ENCODE measurements at regions not wholly inside any gene's neighbourhood (a gene's known extent, or its start where the extent isn't known, plus 50 kb on each side); places are given as distances from the start of the nearest gene placed in this dataset.

DNA sequence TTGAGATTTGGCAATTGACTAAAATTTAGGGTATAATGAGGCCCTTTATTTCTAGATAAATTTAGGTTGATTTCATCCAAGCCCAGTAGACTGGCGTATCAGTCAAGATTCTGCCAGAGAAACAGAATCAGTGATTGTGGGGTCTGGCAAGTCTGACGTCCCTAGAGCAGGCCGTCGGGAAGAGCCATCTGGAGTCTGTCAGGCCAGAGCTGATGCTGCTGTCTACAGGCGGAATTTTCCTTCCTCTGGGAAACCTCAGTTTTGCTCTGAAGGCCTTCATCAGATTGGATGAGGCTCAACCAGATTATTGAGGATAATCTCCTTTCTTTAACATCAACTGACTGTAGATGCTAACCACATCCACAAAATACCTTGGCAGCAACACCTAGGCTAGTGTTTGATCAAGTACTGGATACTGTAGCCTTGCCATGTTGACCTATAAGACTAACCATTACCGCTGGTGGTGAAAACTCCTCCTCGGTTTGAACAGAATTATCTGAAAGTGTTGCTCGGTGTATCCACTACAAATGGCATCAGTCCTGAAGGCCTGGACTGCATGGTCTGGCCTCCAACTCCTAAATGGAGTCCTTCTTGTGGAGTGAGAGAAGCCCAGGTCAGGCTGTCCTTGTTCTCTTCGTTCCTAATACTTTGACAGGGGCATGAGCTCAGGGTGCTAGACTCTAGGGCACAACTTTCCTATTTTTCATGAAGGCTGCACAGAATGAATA is 83.2 kb upstream of the ANKH start:
- Histone ChIP-seq H3K27me3 (ENCODE audit: control insufficient read depth, insufficient read depth, low read length) (peaks cover 2% of the 10 kb centered on the region), H2AFZ (ENCODE audit: low read length) (no peak overlapping the region), H3K36me3 (ENCODE audit: control insufficient read depth, insufficient read depth, low read length) (no peaks in the 10 kb centered on the region), H4K20me1 (ENCODE audit: control insufficient read depth, extremely low read depth, insufficient read depth, low read length) (no peaks in the 10 kb centered on the region), H3K4me1 (ENCODE audit: control insufficient read depth, extremely low read depth, insufficient read depth, low read length) (no peaks in the 10 kb centered on the region), H3K9me3 (ENCODE audit: control insufficient read depth, insufficient read depth, low read depth, low read length) (no peaks in the 10 kb centered on the region), H3K79me2 (ENCODE audit: control insufficient read depth, insufficient read depth, low read length) (no peaks in the 10 kb centered on the region), H3K9ac (ENCODE audit: insufficient read depth, low read length) (no peak overlapping the region), H3K4me3 (replicated peaks in 1 of 4; ENCODE audit: control extremely low read depth in 1 of 4, insufficient read depth in 1 of 4, low read depth in 3 of 4, low read length in 4 of 4) (no peak overlapping the region), H3K27ac (ENCODE audit: insufficient read depth, low read length) (no peak overlapping the region), H3K4me2 (ENCODE audit: extremely low read depth, insufficient read depth, low read length) (no peak overlapping the region)
- TF ChIP-seq, protein P1, sequence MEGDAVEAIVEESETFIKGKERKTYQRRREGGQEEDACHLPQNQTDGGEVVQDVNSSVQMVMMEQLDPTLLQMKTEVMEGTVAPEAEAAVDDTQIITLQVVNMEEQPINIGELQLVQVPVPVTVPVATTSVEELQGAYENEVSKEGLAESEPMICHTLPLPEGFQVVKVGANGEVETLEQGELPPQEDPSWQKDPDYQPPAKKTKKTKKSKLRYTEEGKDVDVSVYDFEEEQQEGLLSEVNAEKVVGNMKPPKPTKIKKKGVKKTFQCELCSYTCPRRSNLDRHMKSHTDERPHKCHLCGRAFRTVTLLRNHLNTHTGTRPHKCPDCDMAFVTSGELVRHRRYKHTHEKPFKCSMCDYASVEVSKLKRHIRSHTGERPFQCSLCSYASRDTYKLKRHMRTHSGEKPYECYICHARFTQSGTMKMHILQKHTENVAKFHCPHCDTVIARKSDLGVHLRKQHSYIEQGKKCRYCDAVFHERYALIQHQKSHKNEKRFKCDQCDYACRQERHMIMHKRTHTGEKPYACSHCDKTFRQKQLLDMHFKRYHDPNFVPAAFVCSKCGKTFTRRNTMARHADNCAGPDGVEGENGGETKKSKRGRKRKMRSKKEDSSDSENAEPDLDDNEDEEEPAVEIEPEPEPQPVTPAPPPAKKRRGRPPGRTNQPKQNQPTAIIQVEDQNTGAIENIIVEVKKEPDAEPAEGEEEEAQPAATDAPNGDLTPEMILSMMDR (conservative IDR thresholded peaks at IDR 0.05 in 1 of 2, IDR thresholded peaks at IDR 0.05 in 1 of 2; ENCODE audit: low read depth in 1 of 2, low read length in 2 of 2): no peak
- no peak for TF ChIP-seq EZH2 (IDR thresholded peaks at IDR 0.05; ENCODE audit: low read length, missing control alignments)
- no peak for DNase-seq (ENCODE audit: low read depth in 2 of 2)

DNA sequence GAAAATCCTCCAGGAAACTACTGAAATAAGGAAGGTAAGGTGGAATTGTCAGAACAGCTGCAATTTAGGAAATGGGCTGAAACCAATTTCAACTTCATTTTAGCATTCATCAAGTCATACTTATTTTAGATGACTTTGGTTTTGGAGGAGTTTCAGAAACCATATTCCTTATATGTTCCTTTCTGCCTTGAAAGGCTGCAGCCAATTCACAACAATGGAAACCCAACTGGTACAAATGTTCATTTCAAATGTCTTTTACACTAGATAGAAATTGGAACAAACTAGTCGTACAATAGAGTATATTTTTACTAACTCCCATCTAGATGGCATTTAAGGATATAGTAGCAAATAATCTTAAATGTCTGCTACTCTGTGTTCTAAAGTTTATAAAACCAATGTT is 82.6 kb upstream of the ANKH start:
- H3K79me2 ChIP-seq (ENCODE audit: control insufficient read depth, insufficient read depth, low read length): no peaks in the 10 kb centered on the region
- H3K27me3 ChIP-seq (ENCODE audit: control insufficient read depth, insufficient read depth, low read length): peaks cover 2% of the 10 kb centered on the region
- H3K9me3 ChIP-seq (ENCODE audit: control insufficient read depth, insufficient read depth, low read depth, low read length): no peaks in the 10 kb centered on the region
- no peak for DNase-seq (ENCODE audit: low read depth in 2 of 2)
- no peak overlapping the region for H2AFZ ChIP-seq (ENCODE audit: low read length)
- TF ChIP-seq, protein P1 (conservative IDR thresholded peaks at IDR 0.05 in 1 of 2, IDR thresholded peaks at IDR 0.05 in 1 of 2; ENCODE audit: low read depth in 1 of 2, low read length in 2 of 2): no peak
- H3K4me1 ChIP-seq (ENCODE audit: control insufficient read depth, extremely low read depth, insufficient read depth, low read length): no peaks in the 10 kb centered on the region
- H4K20me1 ChIP-seq (ENCODE audit: control insufficient read depth, extremely low read depth, insufficient read depth, low read length): no peaks in the 10 kb centered on the region
- H3K4me3 ChIP-seq (replicated peaks in 1 of 4; ENCODE audit: control extremely low read depth in 1 of 4, insufficient read depth in 1 of 4, low read depth in 3 of 4, low read length in 4 of 4): no peak overlapping the region
- H3K27ac ChIP-seq (ENCODE audit: insufficient read depth, low read length): no peak overlapping the region
- H3K36me3 ChIP-seq (ENCODE audit: control insufficient read depth, insufficient read depth, low read length): no peaks in the 10 kb centered on the region
- no peak overlapping the region for H3K4me2 ChIP-seq (ENCODE audit: extremely low read depth, insufficient read depth, low read length)
- H3K9ac ChIP-seq (ENCODE audit: insufficient read depth, low read length): no peak overlapping the region

DNA sequence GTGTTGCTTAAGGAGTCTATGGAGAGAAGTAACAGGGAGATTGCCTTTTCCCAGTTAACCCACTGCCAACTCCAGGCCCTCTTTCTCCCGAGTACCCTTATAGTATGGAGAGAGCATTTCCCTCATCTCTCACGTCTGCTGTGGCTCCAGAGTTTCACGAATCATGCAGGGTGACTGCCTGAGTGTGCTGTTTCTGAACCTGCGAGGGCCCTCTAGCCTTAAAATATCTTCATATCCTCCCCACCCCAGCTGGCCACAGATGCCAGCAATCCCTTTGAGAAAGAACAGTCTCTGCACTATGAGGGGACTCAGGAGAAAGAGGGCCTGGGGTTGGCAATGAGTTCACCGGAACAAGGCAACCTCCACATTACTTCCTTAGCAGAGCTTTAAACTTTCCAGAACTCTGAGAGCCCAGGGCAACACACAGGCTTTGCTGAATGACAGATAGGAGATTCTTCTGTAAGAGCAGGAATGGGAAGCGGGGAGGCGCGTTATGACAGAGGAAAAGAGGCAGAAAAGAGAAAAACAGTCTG is 81.6 kb upstream of the ANKH start:
- peaks cover 2% of the 10 kb centered on the region for H3K27me3 ChIP-seq (ENCODE audit: control insufficient read depth, insufficient read depth, low read length)
- no peak for DNase-seq (ENCODE audit: low read depth in 2 of 2)
- no peaks in the 10 kb centered on the region for H3K79me2 ChIP-seq (ENCODE audit: control insufficient read depth, insufficient read depth, low read length)
- H3K4me3 ChIP-seq (replicated peaks in 1 of 4; ENCODE audit: control extremely low read depth in 1 of 4, insufficient read depth in 1 of 4, low read depth in 3 of 4, low read length in 4 of 4): no peak overlapping the region
- TF ChIP-seq, protein P1 (conservative IDR thresholded peaks at IDR 0.05 in 1 of 2, IDR thresholded peaks at IDR 0.05 in 1 of 2; ENCODE audit: low read depth in 1 of 2, low read length in 2 of 2): no peak
- no peak for TF ChIP-seq EZH2 (IDR thresholded peaks at IDR 0.05; ENCODE audit: low read length, missing control alignments)
- H3K36me3 ChIP-seq (ENCODE audit: control insufficient read depth, insufficient read depth, low read length): no peaks in the 10 kb centered on the region
- H3K4me2 ChIP-seq (ENCODE audit: extremely low read depth, insufficient read depth, low read length): no peak overlapping the region
- no peak overlapping the region for H3K9ac ChIP-seq (ENCODE audit: insufficient read depth, low read length)
- H3K27ac ChIP-seq (ENCODE audit: insufficient read depth, low read length): no peak overlapping the region
- H2AFZ ChIP-seq (ENCODE audit: low read length): no peak overlapping the region
- no peaks in the 10 kb centered on the region for H4K20me1 ChIP-seq (ENCODE audit: control insufficient read depth, extremely low read depth, insufficient read depth, low read length)
- H3K4me1 ChIP-seq (ENCODE audit: control insufficient read depth, extremely low read depth, insufficient read depth, low read length): no peaks in the 10 kb centered on the region
- H3K9me3 ChIP-seq (ENCODE audit: control insufficient read depth, insufficient read depth, low read depth, low read length): no peaks in the 10 kb centered on the region
